ENCODE measurements at regions not wholly inside any gene's neighbourhood (a gene's known extent, or its start where the extent isn't known, plus 50 kb on each side); places are given as distances from the start of the nearest gene placed in this dataset.

- no peak for DNase-seq (ENCODE audit: low spot score)
These were observed 241.8 kb downstream of the TTLL2 start for GRCh38 chr6:167566711-167567141.

- DNase-seq (ENCODE audit: low spot score) = no peak
These were observed 242.5 kb downstream of the TTLL2 start for GRCh38 chr6:167567142-167568033.

- DNase-seq (ENCODE audit: low spot score) = no peak
These were observed 243.6 kb downstream of the TTLL2 start for GRCh38 chr6:167568407-167569024.

GRCh38 chr6:167569041-167569805 lies 244.3 kb downstream of the TTLL2 start:
- no peak for DNase-seq (ENCODE audit: low spot score)

- no peak for DNase-seq (ENCODE audit: low spot score)
These were observed 245.0 kb downstream of the TTLL2 start for GRCh38 chr6:167569879-167570278.

- DNase-seq (ENCODE audit: low spot score) = no peak
These were observed 245.8 kb downstream of the TTLL2 start for GRCh38 chr6:167570460-167571400.

GRCh38 chr6:167571550-167571949 lies 246.7 kb downstream of the TTLL2 start:
- no peak for DNase-seq (ENCODE audit: low spot score)

- DNase-seq (ENCODE audit: low spot score) = no peak
These were observed 247.2 kb downstream of the TTLL2 start for GRCh38 chr6:167572106-167572505.

GRCh38 chr6:167572841-167573271 lies 248.0 kb downstream of the TTLL2 start:
- peak; percentile 48 for DNase-seq (ENCODE audit: low spot score)

GRCh38 chr6:167573461-167574215 lies 248.8 kb downstream of the TTLL2 start:
- no peak for DNase-seq (ENCODE audit: low spot score)

GRCh38 chr6:167574431-167575151 lies 249.7 kb downstream of the TTLL2 start:
- no peak for DNase-seq (ENCODE audit: low spot score)

GRCh38 chr6:167575158-167575696 lies 250.3 kb downstream of the TTLL2 start:
- DNase-seq (ENCODE audit: low spot score) = no peak

GRCh38 chr6:167576050-167576741 lies 250.5 kb upstream of the AFDN start:
- DNase-seq (ENCODE audit: low spot score) = no peak

GRCh38 chr6:167576828-167577503 lies 249.7 kb upstream of the AFDN start:
- no peak for DNase-seq (ENCODE audit: low spot score)

- no peak for DNase-seq (ENCODE audit: low spot score)
These were observed 248.8 kb upstream of the AFDN start for GRCh38 chr6:167577891-167578361.

- no peak for DNase-seq (ENCODE audit: low spot score)
These were observed 248.3 kb upstream of the AFDN start for GRCh38 chr6:167578371-167578901.

GRCh38 chr6:167579806-167580618 lies 246.7 kb upstream of the AFDN start:
- no peak for DNase-seq (ENCODE audit: low spot score)
